K562 (cell line): ENCODE measurements at regions not wholly inside any gene's neighbourhood (a gene's known extent, or its start where the extent isn't known, plus 50 kb on each side); places are given as distances from the start of the nearest gene placed in this dataset.

ENCODE experiments used
- ATAC-seq: fragments of 200-7000 bp; cut with Tn5 transposase; 3 replicates; pipeline ENCODE4 v1.9.1; 2020; ENCODE audit warnings: moderate library complexity
- BruUV-seq: library from RNA; stranded (reverse); fragments of 400-500 nt; replicated peaks from 2 replicates; lab custom pipeline; 2021; lab: Mats Ljungman, UMichigan
- CTCF ChIA-PET: fragments of 300-600 bp; formaldehyde crosslinking; extraction: SDS; loops from one replicate; lab custom pipeline; 2021; ENCODE audit warnings: low intra/inter-chr PET ratio; lab: Yijun Ruan, JAX
- POLR2A ChIA-PET: fragments of 300-600, 350-650 bp; sonication (Branson Sonifier 250); formaldehyde crosslinking; extraction: SDS; loops from one replicate; lab custom pipeline; 2021; ENCODE audit warnings: antibody characterized with exemption, inconsistent platforms; lab: Yijun Ruan, JAX
- DNase-seq, 4 experiments: peaks; one replicate each; pipeline versions ENCODE4 v3.0.0 to v3.0.0-alpha.2; 2011 to 2018; ENCODE audit warnings: low spot score in 3 of 4, mixed read lengths in 3 of 4; ENCODE audit errors: extremely low read depth in 1 of 4
- FAIRE-seq: peaks from 2 replicates; lab custom pipeline; 2011; peaks lifted over from hg19 to GRCh38; lab: Jason Lieb, UNC
- H2AFZ ChIP-seq: 2 replicates; pipeline ENCODE4 v1.6.0; 2011; ENCODE audit warnings: low read depth, low read length, control low read depth, inconsistent platforms
- H3K27ac ChIP-seq: fragments of 200-600 bp; 3 replicates; pipeline ENCODE4 v1.8.0; 2011; ENCODE audit warnings: low read depth, mild to moderate bottlenecking, control low read depth, inconsistent platforms, low read length, moderate library complexity, mixed read lengths; ENCODE audit errors: extremely low read depth
- H3K27me3 ChIP-seq, 2 experiments: fragments of 300-600 bp in 1 of 2; 2 replicates in 1 of 2; 3 replicates in 1 of 2; pipeline versions ENCODE4 v1.6.0 to v1.8.0; 2011; ENCODE audit warnings: inconsistent platforms in 2 of 2, low read length in 2 of 2, mild to moderate bottlenecking in 1 of 2, mixed read lengths in 1 of 2, moderate library complexity in 1 of 2; ENCODE audit not compliant: control insufficient read depth in 2 of 2, insufficient read depth in 2 of 2
- H3K36me3 ChIP-seq: fragments of 300-600 bp; 3 replicates; pipeline ENCODE4 v1.8.0; 2011; ENCODE audit warnings: mild to moderate bottlenecking, low read length, inconsistent platforms; ENCODE audit not compliant: control insufficient read depth, insufficient read depth
- H3K4me1 ChIP-seq, 2 experiments: fragments of 200-600 bp in 1 of 2; replicated peaks in 1 of 2; 2 replicates in 1 of 2; 3 replicates in 1 of 2; pipeline versions ENCODE4 v1.5.1 to v1.8.0; 2011; ENCODE audit warnings: inconsistent platforms in 2 of 2, low read length in 2 of 2, mild to moderate bottlenecking in 1 of 2, mixed read lengths in 1 of 2, moderate library complexity in 1 of 2; ENCODE audit not compliant: control insufficient read depth in 2 of 2, insufficient read depth in 2 of 2
- H3K4me2 ChIP-seq: 2 replicates; pipeline ENCODE4 v1.6.1; 2011; ENCODE audit warnings: low read length, control low read depth, inconsistent platforms, mixed read lengths; ENCODE audit not compliant: insufficient read depth
- H3K4me3 ChIP-seq: fragments of 200-600 bp; sonication (generic), shearing (Covaris generic); 2 replicates; pipeline ENCODE4 v1.5.1; 2016; ENCODE audit warnings: control low read depth, inconsistent platforms
- H3K79me2 ChIP-seq: fragments of 200-600 bp; 3 replicates; pipeline ENCODE4 v1.8.0; 2011; ENCODE audit warnings: low read length, inconsistent platforms; ENCODE audit not compliant: control insufficient read depth, insufficient read depth
- H3K9ac ChIP-seq, 2 experiments: 2 replicates each; pipeline versions ENCODE4 v1.6.0 to v1.6.1; 2011; ENCODE audit warnings: low read depth in 2 of 2, low read length in 2 of 2, control low read depth in 1 of 2, inconsistent platforms in 1 of 2, mild to moderate bottlenecking in 1 of 2, mixed read lengths in 1 of 2; ENCODE audit not compliant: insufficient read depth in 1 of 2
- H3K9me1 ChIP-seq: one replicate; pipeline ENCODE4 v1.6.0; 2011; ENCODE audit warnings: inconsistent platforms, mild to moderate bottlenecking, low read length, moderate library complexity; ENCODE audit not compliant: control insufficient read depth, insufficient read depth
- H3K9me3 ChIP-seq: replicated peaks from 2 replicates; pipeline ENCODE4 v1.5.1; 2011; ENCODE audit warnings: low read depth, low read length, inconsistent platforms; ENCODE audit not compliant: control insufficient read depth, insufficient read depth
- H4K20me1 ChIP-seq: replicated peaks from 2 replicates; pipeline ENCODE4 v1.6.1; 2011; ENCODE audit warnings: low read length, inconsistent platforms, mixed read lengths; ENCODE audit not compliant: control insufficient read depth, insufficient read depth
- DACH1 ChIP-seq: fragments of 450-650 bp; IDR thresholded peaks from 2 replicates; pipeline ENCODE4 v1.6.1; 2018; ENCODE audit not compliant: partially characterized antibody
- KAT7 ChIP-seq: sonication (generic); formaldehyde crosslinking; IDR thresholded peaks from 2 replicates; pipeline ENCODE4 v1.8.0; 2022; ENCODE audit warnings: missing genetic modification reagents, mild to moderate bottlenecking, borderline replicate concordance
- MCM7 ChIP-seq, 2 experiments: fragments of 450-650 bp; IDR thresholded peaks; 2 replicates each; pipeline ENCODE4 v1.6.1; 2016 to 2018
- NFYB ChIP-seq: IDR thresholded peaks from 2 replicates; pipeline ENCODE4 v1.6.1; 2011; ENCODE audit warnings: mild to moderate bottlenecking, moderate library complexity; ENCODE audit not compliant: insufficient read length; ENCODE audit errors: extremely low read depth
- POU5F1 ChIP-seq: fragments of 150-350 bp; IDR thresholded peaks from 2 replicates; pipeline ENCODE4 v1.6.1; 2014; ENCODE audit warnings: borderline replicate concordance, low read length, low read depth, mild to moderate bottlenecking; ENCODE audit not compliant: partially characterized antibody
- RB1 ChIP-seq: fragments of 450-650 bp; IDR thresholded peaks from 2 replicates; pipeline ENCODE4 v1.6.1; 2017; ENCODE audit warnings: low read depth, mild to moderate bottlenecking
- SIRT6 ChIP-seq: IDR thresholded peaks from one replicate; pipeline ENCODE4 v1.6.1; 2012; ENCODE audit warnings: low read depth, mild to moderate bottlenecking, control low read depth, inconsistent platforms, low read length, moderate library complexity
- XRCC4 ChIP-seq: IDR thresholded peaks from one replicate; pipeline ENCODE4 v1.6.1; 2011; ENCODE audit not compliant: insufficient read depth, insufficient read length; ENCODE audit errors: extremely low read depth
- WGBS: fragments of 100-300 bp; shearing (Covaris generic); methylation state at CpG from one replicate; pipeline ENCODE4 v1.1.6; 2016; ENCODE audit warnings: low coverage, mixed read lengths; ENCODE audit not compliant: insufficient coverage; ENCODE audit errors: missing lambda C conversion rate; 5-methylcytosine and 5-hydroxymethylcytosine counted together
- in situ Hi-C: fragments of 300-500 bp; cut with MboI; formaldehyde crosslinking; loops from 4 replicates; pipeline ENCODE4 v1.15.0; 2018; ENCODE audit warnings: inconsistent platforms, mixed read lengths
- intact Hi-C: fragments of 100-400 bp; cut with micrococcal nuclease; formaldehyde crosslinking; loops from 2 replicates; pipeline ENCODE4 v1.14.2; 2022

- Histone ChIP-seq H3K4me3 (no peak overlapping the region), H3K27me3 (no peaks in the 10 kb centered on the region), H4K20me1 (no peaks in the 10 kb centered on the region), H3K9ac (no peak overlapping the region), H3K4me1 (no peaks in the 10 kb centered on the region; a peak in 2 of 5 replicates), H3K4me2 (no peak overlapping the region), H3K36me3 (no peaks in the 10 kb centered on the region), H3K79me2 (no peaks in the 10 kb centered on the region), H3K27ac (no peak overlapping the region), H2AFZ (no peak overlapping the region), H3K9me3 (no peaks in the 10 kb centered on the region), H3K9me1 (no peaks in the 10 kb centered on the region)
- POLR2A ChIA-PET = no interaction called here
- in situ Hi-C loops (no loop called here), intact Hi-C loops (no loop called here)
- no TSS peak for BruUV-seq
- no peak for DNase-seq
- no peak for ATAC-seq
- WGBS = 37% methylated on average over 3 of the region's 3 CpGs
- TF ChIP-seq MCM7 (IDR thresholded peaks at IDR 0.05) (no peak), DACH1 (peak; percentile 51)
- FAIRE-seq = no peak
- CTCF ChIA-PET = no interaction called here
Measured at GRCh38 chr12:4171742-4172141, 101.8 kb upstream of the CCND2 start.

- 44% methylated on average over 3 of the region's 4 CpGs for WGBS
- no peaks in the 10 kb centered on the region for H3K9me3 ChIP-seq
- H3K27ac ChIP-seq = no peak overlapping the region
- H3K4me3 ChIP-seq = no peak overlapping the region
- CTCF ChIA-PET = no interaction called here
- TF ChIP-seq SIRT6 = no peak
- TF ChIP-seq NFYB = no peak
- TF ChIP-seq RB1 = no peak
- no peak for TF ChIP-seq XRCC4
- TF ChIP-seq KAT7 = no peak
- TF ChIP-seq POU5F1 = no peak
- FAIRE-seq (no peak), DNase-seq (no peak), ATAC-seq (peak; percentile 33; the same call in 2 of the 3 replicates)
- no TSS peak for BruUV-seq
- H2AFZ ChIP-seq = peak overlapping the region; percentile 65; the same call in 1 of the 2 replicates
- H3K9ac ChIP-seq = no peak overlapping the region
- H3K36me3 ChIP-seq = no peaks in the 10 kb centered on the region
- H3K4me2 ChIP-seq = no peak overlapping the region
- in situ Hi-C loops (no loop called here), intact Hi-C loops (no loop called here)
- H4K20me1 ChIP-seq = no peaks in the 10 kb centered on the region
- POLR2A ChIA-PET = no interaction called here
- no peaks in the 10 kb centered on the region for H3K9me1 ChIP-seq
- no peaks in the 10 kb centered on the region for H3K79me2 ChIP-seq
- no peaks in the 10 kb centered on the region for H3K27me3 ChIP-seq
- H3K4me1 ChIP-seq = peaks cover 0 to under 1% of the 10 kb centered on the region in 2 experiments; a peak in 3 of 5 replicates
Measured at GRCh38 chr12:4169959-4170358, 103.6 kb upstream of the CCND2 start.
